Type B pancreatic cell (in vitro differentiated cells): ENCODE measurements at regions not wholly inside any gene's neighbourhood (a gene's known extent, or its start where the extent isn't known, plus 50 kb on each side); places are given as distances from the start of the nearest gene placed in this dataset.

Experiments
- DNase-seq: peaks from one replicate; pipeline ENCODE4 v3.0.0; 2021; ENCODE audit warnings: mixed read lengths; ENCODE audit not compliant: unreplicated experiment; ENCODE audit errors: extremely low spot score
- H3K27ac Mint-ChIP-seq: 2 replicates; pipeline ENCODE4 v1.8.0; 2021; ENCODE audit warnings: mild to moderate bottlenecking, mixed read lengths
- H3K27me3 Mint-ChIP-seq: 2 replicates; pipeline ENCODE4 v1.8.0; 2021; ENCODE audit warnings: mixed read lengths
- H3K36me3 Mint-ChIP-seq: 2 replicates; pipeline ENCODE4 v1.8.0; 2021; ENCODE audit warnings: mixed read lengths
- H3K4me1 Mint-ChIP-seq: one replicate; pipeline ENCODE4 v1.8.0; 2021; ENCODE audit warnings: mixed read lengths; ENCODE audit not compliant: unreplicated experiment
- H3K4me3 Mint-ChIP-seq: 2 replicates; pipeline ENCODE4 v1.8.0; 2021; ENCODE audit warnings: mild to moderate bottlenecking, mixed read lengths
- H3K9me3 Mint-ChIP-seq: 2 replicates; pipeline ENCODE4 v1.8.0; 2021; ENCODE audit warnings: mixed read lengths
- TF ChIP-seq, protein P1 (sequence below): fragments of 200-600 bp; sonication (generic); conservative IDR thresholded peaks from 2 replicates; pipeline ENCODE4 v1.5.0; 2021; ENCODE audit warnings: antibody characterized with exemption, mild to moderate bottlenecking

DNA sequence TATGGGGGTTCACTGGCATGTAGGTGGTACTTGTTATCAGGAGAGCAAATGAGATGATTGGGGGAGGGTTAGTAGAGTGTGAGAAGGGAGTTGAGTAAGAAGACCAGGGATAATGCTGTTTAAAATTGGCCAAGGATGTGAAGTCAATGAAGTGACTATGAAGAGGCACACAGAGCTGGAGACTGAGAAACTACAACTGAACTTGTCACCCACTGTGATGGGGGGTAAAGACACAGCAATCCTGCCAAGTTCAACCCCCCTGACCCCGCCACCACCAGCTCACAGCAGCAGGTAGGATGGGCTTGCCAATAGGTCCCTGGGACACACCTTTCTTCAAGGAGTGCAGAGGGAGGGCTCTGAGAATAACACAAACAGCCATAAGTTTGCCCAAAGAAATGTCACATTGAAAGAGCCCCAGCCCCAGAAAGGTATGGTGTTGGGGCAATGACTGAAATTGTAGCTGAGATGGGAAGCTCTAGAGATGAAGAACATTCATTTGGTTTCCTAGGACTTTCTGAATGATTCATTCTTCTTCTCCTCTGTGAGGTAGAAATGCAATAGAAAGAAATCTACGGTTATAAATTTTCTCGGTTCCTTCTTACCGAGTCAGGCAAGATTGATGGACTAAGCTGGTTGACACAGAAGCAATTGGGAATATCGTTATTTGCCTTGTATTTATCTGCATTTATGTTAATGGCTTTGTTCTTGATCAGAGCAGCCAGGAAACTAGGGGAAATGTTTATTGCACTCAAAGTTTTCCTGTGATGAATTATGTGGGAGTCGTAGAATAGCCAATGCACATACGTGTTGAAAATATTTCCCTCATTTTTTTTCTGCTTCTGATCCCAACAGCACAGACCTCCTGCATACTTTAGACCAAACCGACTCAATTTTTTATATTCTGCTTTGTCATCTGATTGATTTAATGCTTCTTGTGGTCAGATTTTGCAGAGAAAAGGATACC, 595.2 kb upstream of the CDH11 start:
- Mint-ChIP-seq H3K27ac (peak overlapping the region; percentile 60), H3K9me3 (peaks cover 9% of the 10 kb centered on the region), H3K27me3 (peaks cover 51% of the 10 kb centered on the region), H3K4me1 (peaks cover 16% of the 10 kb centered on the region), H3K4me3 (no peak overlapping the region), H3K36me3 (peaks cover 4% of the 10 kb centered on the region)
- no peak for DNase-seq
- TF ChIP-seq, protein P1, sequence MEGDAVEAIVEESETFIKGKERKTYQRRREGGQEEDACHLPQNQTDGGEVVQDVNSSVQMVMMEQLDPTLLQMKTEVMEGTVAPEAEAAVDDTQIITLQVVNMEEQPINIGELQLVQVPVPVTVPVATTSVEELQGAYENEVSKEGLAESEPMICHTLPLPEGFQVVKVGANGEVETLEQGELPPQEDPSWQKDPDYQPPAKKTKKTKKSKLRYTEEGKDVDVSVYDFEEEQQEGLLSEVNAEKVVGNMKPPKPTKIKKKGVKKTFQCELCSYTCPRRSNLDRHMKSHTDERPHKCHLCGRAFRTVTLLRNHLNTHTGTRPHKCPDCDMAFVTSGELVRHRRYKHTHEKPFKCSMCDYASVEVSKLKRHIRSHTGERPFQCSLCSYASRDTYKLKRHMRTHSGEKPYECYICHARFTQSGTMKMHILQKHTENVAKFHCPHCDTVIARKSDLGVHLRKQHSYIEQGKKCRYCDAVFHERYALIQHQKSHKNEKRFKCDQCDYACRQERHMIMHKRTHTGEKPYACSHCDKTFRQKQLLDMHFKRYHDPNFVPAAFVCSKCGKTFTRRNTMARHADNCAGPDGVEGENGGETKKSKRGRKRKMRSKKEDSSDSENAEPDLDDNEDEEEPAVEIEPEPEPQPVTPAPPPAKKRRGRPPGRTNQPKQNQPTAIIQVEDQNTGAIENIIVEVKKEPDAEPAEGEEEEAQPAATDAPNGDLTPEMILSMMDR: no peak

DNA sequence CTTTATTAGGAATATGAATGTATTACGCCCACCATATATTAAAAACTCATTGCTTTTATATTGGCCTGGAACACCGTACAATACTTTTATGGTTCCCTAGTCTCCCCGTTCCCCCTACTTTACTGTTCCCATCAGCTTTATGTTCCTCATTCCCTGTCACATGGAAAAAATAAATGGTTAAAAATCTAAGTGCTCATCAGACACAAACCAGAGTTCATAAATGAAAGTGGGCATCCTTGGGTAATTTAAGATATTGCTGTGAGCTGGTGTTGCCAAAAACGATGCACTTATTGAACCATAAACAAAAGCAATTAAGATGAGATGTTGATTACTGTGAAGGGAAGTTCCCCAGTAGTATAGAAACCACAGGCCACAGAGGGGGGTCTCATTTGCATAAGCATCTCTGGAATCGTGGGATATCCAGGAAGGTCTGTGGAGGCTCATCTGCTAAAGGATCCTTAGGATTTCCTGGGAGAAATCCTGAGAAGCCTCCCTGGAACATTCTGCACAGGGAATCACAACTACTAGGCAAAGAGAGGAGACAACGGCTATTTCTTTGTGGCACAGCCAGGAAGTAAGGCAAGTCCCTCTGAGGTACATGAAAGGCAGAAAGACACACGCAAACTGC, 591.4 kb upstream of the CDH11 start:
- TF ChIP-seq, protein P1: no peak
- DNase-seq: no peak
- H3K4me3 Mint-ChIP-seq: no peak overlapping the region
- H3K4me1 Mint-ChIP-seq: peaks cover 16% of the 10 kb centered on the region
- H3K36me3 Mint-ChIP-seq: peaks cover 4% of the 10 kb centered on the region
- no peak overlapping the region for H3K27ac Mint-ChIP-seq
- peaks cover 14% of the 10 kb centered on the region for H3K9me3 Mint-ChIP-seq
- peaks cover 45% of the 10 kb centered on the region for H3K27me3 Mint-ChIP-seq

DNA sequence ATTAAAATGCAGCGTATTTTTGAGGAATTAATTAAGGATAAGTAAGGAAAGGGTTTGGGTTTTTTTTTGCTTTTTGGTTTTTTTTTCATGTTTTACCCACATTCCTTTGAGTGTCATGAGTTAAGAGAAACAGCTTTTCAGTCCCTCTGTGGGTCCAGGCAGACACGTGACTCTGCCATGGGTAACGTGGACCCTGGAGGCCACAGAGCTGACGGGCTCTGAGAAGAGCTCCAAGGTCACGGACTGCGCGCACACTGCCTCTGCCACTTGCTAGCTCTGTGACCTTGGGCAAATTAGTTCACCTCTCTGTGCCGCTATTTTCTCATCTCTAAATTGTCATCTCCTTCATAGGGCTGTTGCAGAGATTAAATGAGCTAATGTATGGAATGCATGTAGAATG, 588.2 kb upstream of the CDH11 start:
- Mint-ChIP-seq H3K4me3 (no peak overlapping the region), H3K27ac (no peak overlapping the region), H3K36me3 (no peaks in the 10 kb centered on the region), H3K27me3 (peaks cover 40% of the 10 kb centered on the region), H3K4me1 (peaks cover 15% of the 10 kb centered on the region), H3K9me3 (peaks cover 5% of the 10 kb centered on the region)
- TF ChIP-seq, protein P1: no peak
- no peak for DNase-seq

DNA sequence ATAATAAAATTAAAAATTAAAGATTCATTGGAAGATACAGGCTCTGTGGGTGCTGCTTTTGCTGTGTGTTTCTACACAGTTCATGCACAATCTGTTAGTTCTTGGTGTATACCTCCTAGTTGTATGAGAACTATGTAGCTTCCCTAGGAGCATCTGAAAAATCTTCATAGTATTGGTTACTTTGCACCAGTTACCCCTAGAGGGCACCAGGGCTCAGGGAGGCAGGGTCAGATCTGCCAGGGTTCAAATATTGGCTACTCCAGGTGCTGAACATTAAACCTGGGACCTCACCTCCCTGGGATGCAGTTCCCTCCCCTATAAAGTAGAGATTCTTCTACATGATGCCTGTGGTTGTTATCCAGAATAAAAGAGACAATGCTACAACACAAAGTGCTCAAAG, 583.0 kb upstream of the CDH11 start:
- no peak for DNase-seq
- Mint-ChIP-seq H3K36me3 (no peaks in the 10 kb centered on the region), H3K27ac (no peak overlapping the region), H3K9me3 (peaks cover 3% of the 10 kb centered on the region), H3K27me3 (peaks cover 31% of the 10 kb centered on the region), H3K4me1 (peaks cover 33% of the 10 kb centered on the region), H3K4me3 (no peak overlapping the region)
- TF ChIP-seq, protein P1: peak; percentile 62

DNA sequence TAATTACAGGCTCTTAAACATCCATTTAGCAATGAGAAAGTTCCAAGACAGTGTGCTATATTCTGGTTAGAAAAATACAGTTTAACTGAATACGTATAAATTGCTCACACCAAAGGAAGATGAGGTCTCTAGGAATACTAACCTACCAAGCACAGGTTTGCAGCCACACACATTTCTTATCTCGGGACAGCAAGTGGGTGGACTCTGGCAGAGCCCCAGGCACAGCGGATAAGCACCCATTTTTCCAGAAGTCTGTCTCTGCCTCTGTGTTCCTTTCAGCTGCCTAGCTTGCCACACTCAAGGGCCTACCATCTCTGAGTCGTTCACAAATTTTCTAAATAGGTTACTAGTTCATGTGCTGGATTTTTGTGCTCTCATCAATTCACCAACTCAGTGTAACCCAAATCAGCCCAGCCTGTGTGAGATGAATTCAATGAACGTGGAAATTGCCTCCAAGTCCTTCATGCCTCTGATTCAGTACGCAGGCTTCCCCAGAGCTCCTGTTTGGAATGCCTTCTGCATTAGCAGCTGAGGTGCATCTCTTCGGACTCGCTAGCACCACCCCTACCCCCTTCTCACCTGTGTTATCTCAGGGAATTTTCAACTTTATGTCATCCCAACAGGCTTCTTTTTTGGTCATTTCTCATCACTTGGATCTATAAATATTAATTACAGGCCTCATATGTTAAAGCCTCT, 581.0 kb upstream of the CDH11 start:
- peaks cover 5% of the 10 kb centered on the region for H3K9me3 Mint-ChIP-seq
- peaks cover 25% of the 10 kb centered on the region for H3K27me3 Mint-ChIP-seq
- no peaks in the 10 kb centered on the region for H3K36me3 Mint-ChIP-seq

More for the DNA sequence above, 581.0 kb upstream of the CDH11 start:
- H3K4me3 Mint-ChIP-seq: no peak overlapping the region
- no peak for DNase-seq
- peak overlapping the region; percentile 7 for H3K27ac Mint-ChIP-seq
- peaks cover 47% of the 10 kb centered on the region for H3K4me1 Mint-ChIP-seq
- TF ChIP-seq, protein P1: no peak
